ENCODE measurements at regions not wholly inside any gene's neighbourhood (a gene's known extent, or its start where the extent isn't known, plus 50 kb on each side); places are given as distances from the start of the nearest gene placed in this dataset.

DNA sequence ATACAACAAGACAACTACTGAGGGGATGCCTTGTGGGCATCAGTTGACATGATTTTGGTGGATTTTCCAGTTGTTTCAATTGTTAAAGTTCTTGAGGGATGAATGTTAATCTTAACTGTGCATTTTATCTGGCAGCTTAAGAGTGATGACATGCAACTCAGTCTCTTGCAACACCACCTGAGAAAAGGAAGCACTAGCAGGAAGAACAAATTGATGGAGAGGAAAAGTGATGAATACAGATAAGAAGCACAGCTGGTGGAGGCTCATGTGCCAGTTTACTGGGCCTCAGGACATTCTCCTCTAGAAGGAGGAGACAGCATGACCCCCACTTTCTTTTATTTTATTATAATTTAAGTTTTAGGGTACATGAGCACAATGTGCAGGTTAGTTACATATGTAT, 341.3 kb upstream of the RBMY1B start:
- no peak for TF ChIP-seq CTCF (IDR thresholded peaks at IDR 0.05)
- TF ChIP-seq POLR2A (IDR thresholded peaks at IDR 0.05): no peak
